ENCODE measurements at regions not wholly inside any gene's neighbourhood (a gene's known extent, or its start where the extent isn't known, plus 50 kb on each side); places are given as distances from the start of the nearest gene placed in this dataset.
"Not testable (repeated sequence)": the region's sequence is repeated elsewhere in the genome, so short reads cannot be mapped to it uniquely, and the experiment has no call there.

- DNase-seq: no peak
Measured at GRCh38 chr2:196502386-196502785, 137.1 kb upstream of the CCDC150 start.

- no peak for DNase-seq
Measured at GRCh38 chr2:196503398-196503797, 136.1 kb upstream of the CCDC150 start.

GRCh38 chr2:196504788-196505187 lies 134.7 kb upstream of the CCDC150 start:
- DNase-seq: no peak

- no peak for DNase-seq
Measured at GRCh38 chr2:196510246-196510645, 129.3 kb upstream of the CCDC150 start.

GRCh38 chr2:196511258-196512168 lies 128.0 kb upstream of the CCDC150 start:
- DNase-seq: no peak

- no peak for DNase-seq
Measured at GRCh38 chr2:196513796-196514526, 125.6 kb upstream of the CCDC150 start.

- no peak for DNase-seq
Measured at GRCh38 chr2:196514641-196515040, 124.9 kb upstream of the CCDC150 start.

- peak; percentile 60 for DNase-seq
Measured at GRCh38 chr2:196515051-196515450, 124.5 kb upstream of the CCDC150 start.

- DNase-seq: no peak
Measured at GRCh38 chr2:196515608-196516007, 123.9 kb upstream of the CCDC150 start.

- DNase-seq: no peak
Measured at GRCh38 chr2:196516564-196516963, 123.0 kb upstream of the CCDC150 start.

GRCh38 chr2:196520605-196521004 lies 118.9 kb upstream of the CCDC150 start:
- DNase-seq: no peak

GRCh38 chr2:196526981-196527725 lies 112.4 kb upstream of the CCDC150 start:
- DNase-seq: not testable (repeated sequence)

- no peak for DNase-seq
Measured at GRCh38 chr2:196528486-196529223, 110.9 kb upstream of the CCDC150 start.

GRCh38 chr2:196530910-196531309 lies 108.6 kb upstream of the CCDC150 start:
- DNase-seq: no peak

GRCh38 chr2:196533772-196534397 lies 105.6 kb upstream of the CCDC150 start:
- no peak for DNase-seq

GRCh38 chr2:196534495-196534894 lies 105.0 kb upstream of the CCDC150 start:
- no peak for DNase-seq

- no peak for DNase-seq
Measured at GRCh38 chr2:196535061-196535460, 104.5 kb upstream of the CCDC150 start.

GRCh38 chr2:196535742-196536141 lies 103.8 kb upstream of the CCDC150 start:
- DNase-seq: no peak

GRCh38 chr2:196537311-196537710 lies 102.2 kb upstream of the CCDC150 start:
- no peak for DNase-seq

- DNase-seq: no peak
Measured at GRCh38 chr2:196538189-196538588, 101.3 kb upstream of the CCDC150 start.

GRCh38 chr2:196538646-196539045 lies 100.9 kb upstream of the CCDC150 start:
- no peak for DNase-seq

GRCh38 chr2:196544906-196545433 lies 94.5 kb upstream of the CCDC150 start:
- DNase-seq: no peak

Data from RPMI8226 (cell line).